DOHH2 (cell line): ENCODE measurements at regions not wholly inside any gene's neighbourhood (a gene's known extent, or its start where the extent isn't known, plus 50 kb on each side); places are given as distances from the start of the nearest gene placed in this dataset.

ENCODE experiments used
- EZH2phosphoT487 ChIP-seq: fragments of 200-600 bp; sonication (generic); IDR thresholded peaks from 2 replicates; pipeline ENCODE4 v1.6.1; 2017; ENCODE audit warnings: borderline replicate concordance, mild to moderate bottlenecking, antibody characterized with exemption, low read length, moderate library complexity, mixed read lengths
- TF ChIP-seq, protein P1 (sequence below): fragments of 200-600 bp; sonication (generic); IDR thresholded peaks from one replicate; pipeline ENCODE4 v1.5.1; 2014; ENCODE audit warnings: antibody characterized with exemption, mild to moderate bottlenecking, low read depth, low read length; ENCODE audit not compliant: poor library complexity, severe bottlenecking

DNA sequence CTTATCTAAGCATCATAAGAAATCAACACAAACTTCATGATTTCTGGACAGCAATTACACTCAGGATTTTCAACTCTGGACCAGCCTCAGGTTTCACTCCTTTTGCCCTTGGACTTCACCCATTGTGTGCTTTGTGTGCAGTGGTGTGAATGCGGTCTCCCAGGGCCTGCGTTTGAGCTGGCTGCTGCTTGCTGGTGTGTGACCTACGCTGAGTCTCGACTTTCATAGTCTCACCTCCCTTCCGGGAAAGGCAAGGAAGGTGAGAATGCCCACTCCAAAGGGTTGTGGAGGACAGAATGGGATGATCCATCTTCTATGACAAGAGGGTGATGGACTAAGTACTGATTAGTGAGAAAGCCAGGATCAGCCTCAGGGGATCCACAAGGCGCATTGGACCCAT lies 228.8 kb downstream of the C12orf75 start:
- TF ChIP-seq, protein P1, sequence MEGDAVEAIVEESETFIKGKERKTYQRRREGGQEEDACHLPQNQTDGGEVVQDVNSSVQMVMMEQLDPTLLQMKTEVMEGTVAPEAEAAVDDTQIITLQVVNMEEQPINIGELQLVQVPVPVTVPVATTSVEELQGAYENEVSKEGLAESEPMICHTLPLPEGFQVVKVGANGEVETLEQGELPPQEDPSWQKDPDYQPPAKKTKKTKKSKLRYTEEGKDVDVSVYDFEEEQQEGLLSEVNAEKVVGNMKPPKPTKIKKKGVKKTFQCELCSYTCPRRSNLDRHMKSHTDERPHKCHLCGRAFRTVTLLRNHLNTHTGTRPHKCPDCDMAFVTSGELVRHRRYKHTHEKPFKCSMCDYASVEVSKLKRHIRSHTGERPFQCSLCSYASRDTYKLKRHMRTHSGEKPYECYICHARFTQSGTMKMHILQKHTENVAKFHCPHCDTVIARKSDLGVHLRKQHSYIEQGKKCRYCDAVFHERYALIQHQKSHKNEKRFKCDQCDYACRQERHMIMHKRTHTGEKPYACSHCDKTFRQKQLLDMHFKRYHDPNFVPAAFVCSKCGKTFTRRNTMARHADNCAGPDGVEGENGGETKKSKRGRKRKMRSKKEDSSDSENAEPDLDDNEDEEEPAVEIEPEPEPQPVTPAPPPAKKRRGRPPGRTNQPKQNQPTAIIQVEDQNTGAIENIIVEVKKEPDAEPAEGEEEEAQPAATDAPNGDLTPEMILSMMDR, result no peak
- TF ChIP-seq EZH2phosphoT487, result no peak
